HFF-Myc (cell line): ENCODE measurements at regions not wholly inside any gene's neighbourhood (a gene's known extent, or its start where the extent isn't known, plus 50 kb on each side); places are given as distances from the start of the nearest gene placed in this dataset.

Experiments
- DNase-seq: peaks from one replicate; pipeline ENCODE4 v3.0.0-alpha.2; 2011; ENCODE audit warnings: low read depth; ENCODE audit errors: extremely low read depth
- H3K4me3 ChIP-seq: replicated peaks from 2 replicates; pipeline ENCODE4 v1.5.1; 2011; ENCODE audit warnings: low read depth, mild to moderate bottlenecking, control low read depth, low read length
- TF ChIP-seq, protein P1 (sequence below): IDR thresholded peaks from 2 replicates; pipeline ENCODE4 v1.5.1; 2012; ENCODE audit warnings: mild to moderate bottlenecking, low read depth, low read length, control low read depth; ENCODE audit errors: missing control alignments

DNA sequence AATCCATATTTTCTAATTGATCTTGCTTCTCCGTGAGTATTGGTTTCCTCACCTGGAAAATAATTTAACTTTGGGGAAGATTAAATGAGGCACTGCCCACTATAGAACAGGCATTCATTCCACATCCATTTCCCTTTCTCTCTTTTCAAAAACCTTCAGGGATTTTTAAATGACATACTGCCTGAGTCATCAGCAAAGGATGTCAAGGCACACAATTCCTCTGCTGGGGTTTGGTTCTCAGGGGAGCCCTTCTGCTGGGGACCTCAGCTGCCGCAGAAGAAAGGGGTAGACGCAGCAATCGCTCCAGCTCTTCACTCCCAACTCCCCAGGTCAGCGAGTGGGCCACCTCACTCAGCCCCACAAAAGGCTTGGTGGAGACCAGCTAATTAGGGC lies 90.7 kb upstream of the BACH2 start:
- no peak overlapping the region for H3K4me3 ChIP-seq
- no peak for DNase-seq
- TF ChIP-seq, protein P1, sequence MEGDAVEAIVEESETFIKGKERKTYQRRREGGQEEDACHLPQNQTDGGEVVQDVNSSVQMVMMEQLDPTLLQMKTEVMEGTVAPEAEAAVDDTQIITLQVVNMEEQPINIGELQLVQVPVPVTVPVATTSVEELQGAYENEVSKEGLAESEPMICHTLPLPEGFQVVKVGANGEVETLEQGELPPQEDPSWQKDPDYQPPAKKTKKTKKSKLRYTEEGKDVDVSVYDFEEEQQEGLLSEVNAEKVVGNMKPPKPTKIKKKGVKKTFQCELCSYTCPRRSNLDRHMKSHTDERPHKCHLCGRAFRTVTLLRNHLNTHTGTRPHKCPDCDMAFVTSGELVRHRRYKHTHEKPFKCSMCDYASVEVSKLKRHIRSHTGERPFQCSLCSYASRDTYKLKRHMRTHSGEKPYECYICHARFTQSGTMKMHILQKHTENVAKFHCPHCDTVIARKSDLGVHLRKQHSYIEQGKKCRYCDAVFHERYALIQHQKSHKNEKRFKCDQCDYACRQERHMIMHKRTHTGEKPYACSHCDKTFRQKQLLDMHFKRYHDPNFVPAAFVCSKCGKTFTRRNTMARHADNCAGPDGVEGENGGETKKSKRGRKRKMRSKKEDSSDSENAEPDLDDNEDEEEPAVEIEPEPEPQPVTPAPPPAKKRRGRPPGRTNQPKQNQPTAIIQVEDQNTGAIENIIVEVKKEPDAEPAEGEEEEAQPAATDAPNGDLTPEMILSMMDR: no peak

DNA sequence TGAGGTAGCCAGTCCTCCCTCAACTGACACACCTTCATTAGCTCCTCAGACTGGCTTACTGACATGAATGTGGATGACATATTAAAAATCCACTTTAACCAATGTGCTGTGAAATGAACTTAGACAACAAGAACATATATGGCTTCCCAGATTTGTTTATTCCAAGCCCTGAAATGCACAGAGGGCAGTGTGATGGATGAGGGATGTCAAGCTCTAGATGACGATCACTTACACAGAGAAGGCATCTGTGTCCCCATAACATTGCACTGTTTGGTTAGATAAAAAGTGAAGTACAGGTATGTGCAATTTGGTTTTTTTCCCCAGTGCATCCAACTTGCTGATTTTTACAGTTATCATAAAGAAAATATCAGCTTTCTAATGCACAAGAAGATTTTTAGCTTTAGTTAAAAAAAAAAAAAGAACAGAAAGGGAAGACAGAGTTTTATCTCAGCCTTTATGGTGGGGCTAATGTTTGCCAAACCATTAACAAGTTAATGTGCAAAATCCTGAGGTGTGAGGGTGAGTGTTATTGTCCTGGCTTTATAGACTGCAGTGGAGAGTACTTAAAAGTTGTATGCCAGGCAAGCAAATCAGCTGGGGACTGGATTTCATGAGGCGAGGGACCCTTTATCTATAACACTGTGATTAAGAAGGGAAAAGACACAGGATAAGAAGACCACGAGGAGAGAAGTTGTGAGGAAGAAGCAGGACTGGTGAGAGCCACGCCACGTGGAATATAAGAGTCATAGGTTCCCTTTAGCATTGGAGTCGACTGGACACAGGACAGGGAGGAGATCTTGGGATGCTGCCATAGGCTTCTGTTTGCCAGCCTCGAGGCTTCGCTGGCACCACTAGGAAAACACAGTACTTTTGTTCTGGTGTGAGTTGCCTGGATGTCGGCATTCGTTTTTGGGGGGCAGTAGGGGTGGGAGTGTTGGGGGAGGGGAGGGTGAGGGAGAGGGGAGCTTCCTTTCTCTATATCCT lies 90.0 kb upstream of the BACH2 start:
- H3K4me3 ChIP-seq: no peak overlapping the region
- TF ChIP-seq, protein P1: no peak
- no peak for DNase-seq

DNA sequence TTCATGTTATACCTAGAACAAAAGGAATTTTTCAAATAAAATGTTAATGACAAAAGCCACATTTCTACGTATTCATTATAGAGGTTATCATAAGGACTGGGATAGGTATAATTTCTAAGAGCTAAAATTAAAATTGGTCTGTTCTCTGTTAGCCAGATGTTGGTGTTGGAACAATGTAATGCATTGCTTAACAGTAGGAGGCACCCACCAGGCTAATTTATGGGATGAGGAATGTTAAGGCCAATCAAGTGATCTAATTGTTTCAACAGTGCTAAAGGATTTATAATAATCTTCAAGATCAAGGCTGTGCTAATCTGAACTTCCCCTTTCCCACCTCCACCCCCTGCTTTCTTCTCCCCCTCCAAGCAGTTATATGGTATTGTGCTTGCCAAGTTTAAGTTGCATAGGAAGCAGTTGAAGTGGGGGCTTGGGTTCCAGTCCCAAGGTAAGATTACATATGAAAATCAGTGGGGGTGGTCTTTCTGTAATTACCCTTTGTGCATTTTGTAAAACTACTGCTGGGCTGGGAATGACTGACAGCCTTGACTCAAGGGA lies 89.2 kb upstream of the BACH2 start:
- TF ChIP-seq, protein P1: no peak
- H3K4me3 ChIP-seq: no peak overlapping the region
- DNase-seq: no peak

- H3K4me3 ChIP-seq: no peak overlapping the region
- TF ChIP-seq, protein P1: no peak
- no peak for DNase-seq
Measured at GRCh38 chr6:90384720-90385119, 88.1 kb upstream of the BACH2 start.

DNA sequence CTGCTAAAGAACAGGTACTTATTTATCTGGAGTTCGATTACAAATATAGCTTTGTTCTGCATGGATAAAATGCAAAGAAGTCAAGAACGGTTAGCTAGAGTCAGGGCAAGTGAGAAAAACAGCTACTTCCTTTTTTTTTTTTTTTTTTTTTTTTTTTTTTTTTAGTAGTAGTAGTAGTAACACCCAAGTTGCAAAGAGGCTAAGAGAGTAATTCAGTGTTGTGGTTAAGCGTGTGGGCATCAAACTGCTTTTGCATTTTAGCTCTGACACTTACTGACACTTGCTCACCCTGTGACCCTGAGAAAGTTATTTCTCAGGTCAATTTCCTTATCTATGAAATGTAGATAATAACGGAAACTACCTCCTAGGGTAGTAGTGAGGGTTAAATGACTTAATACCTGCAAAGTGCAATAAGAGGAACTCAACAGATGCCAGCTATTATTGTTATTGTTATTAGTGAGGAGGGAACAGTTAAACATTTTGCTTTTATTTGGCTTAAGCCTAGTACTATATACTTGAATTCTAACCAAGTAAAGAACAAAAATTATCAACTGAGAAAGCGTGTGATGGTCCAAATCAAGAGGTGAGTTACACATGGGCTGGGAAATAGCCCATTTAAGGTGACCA lies 86.7 kb upstream of the BACH2 start:
- TF ChIP-seq, protein P1: no peak
- H3K4me3 ChIP-seq: no peak overlapping the region
- no peak for DNase-seq

GRCh38 chr6:90382760-90383159 lies 86.1 kb upstream of the BACH2 start:
- no peak overlapping the region for H3K4me3 ChIP-seq
- TF ChIP-seq, protein P1: no peak
- no peak for DNase-seq
